Gastroesophageal sphincter (tissue), 4 donors: ENCODE measurements at regions not wholly inside any gene's neighbourhood (a gene's known extent, or its start where the extent isn't known, plus 50 kb on each side); places are given as distances from the start of the nearest gene placed in this dataset.

Source experiments
- ATAC-seq: fragments of 150-250 bp; one replicate; pipeline ENCODE4 v1.9.1; 2016; ENCODE audit warnings: mild to moderate bottlenecking, moderate library complexity
- H3K27ac ChIP-seq, 4 donors: fragments of 200-600 bp; sonication (generic) in 3 of 4; 1 replicate in 3 of 4; 2 replicates in 1 of 4; pipeline ENCODE4 v1.5.1; 2016 to 2019
- H3K27me3 ChIP-seq: fragments of 200-600 bp; sonication (generic); one replicate; pipeline ENCODE4 v1.5.1; 2019
- H3K36me3 ChIP-seq, 2 donors: fragments of 200-600 bp; sonication (generic); one replicate each; pipeline ENCODE4 v1.5.1; 2019; ENCODE audit warnings: control low read depth in 1 of 2
- H3K4me1 ChIP-seq, 3 donors: fragments of 200-600 bp; sonication (generic); 1 replicate in 2 of 3; 2 replicates in 1 of 3; pipeline ENCODE4 v1.5.1; 2016 to 2019; ENCODE audit warnings: control low read depth in 2 of 3
- H3K4me3 ChIP-seq, 2 donors: fragments of 200-600 bp; sonication (generic); one replicate each; pipeline ENCODE4 v1.5.1; 2019; ENCODE audit warnings: mild to moderate bottlenecking in 1 of 2, moderate library complexity in 1 of 2
- H3K9me3 ChIP-seq, 3 donors: fragments of 200-600 bp; sonication (generic); one replicate each; pipeline ENCODE4 v1.5.1; 2017 to 2019; ENCODE audit warnings: control low read depth in 2 of 3
- EP300 ChIP-seq: sonication (generic); formaldehyde crosslinking; IDR thresholded peaks from one replicate; pipeline ENCODE4 v1.6.1; 2017; ENCODE audit warnings: antibody characterized with exemption, mild to moderate bottlenecking
- POLR2A ChIP-seq, 2 donors: fragments of 450-650 bp; IDR thresholded peaks; one replicate each; pipeline ENCODE4 v1.6.1; 2017; ENCODE audit warnings: antibody characterized with exemption in 2 of 2, mild to moderate bottlenecking in 2 of 2, moderate library complexity in 1 of 2
- POLR2AphosphoS5 ChIP-seq: sonication (generic); formaldehyde crosslinking; IDR thresholded peaks from one replicate; pipeline ENCODE4 v1.6.1; 2017; ENCODE audit warnings: antibody characterized with exemption
- WGBS, 2 donors: methylation state at CpG; one replicate each; pipeline ENCODE4 v1.1.5; 2018; ENCODE audit warnings: low coverage in 1 of 2; 5-methylcytosine and 5-hydroxymethylcytosine counted together
- TF ChIP-seq, protein P1 (sequence below), 4 experiments: fragments of 200-600 bp in 2 of 4; fragments of 450-650 bp in 2 of 4; sonication (generic) in 1 of 4; IDR thresholded peaks; one replicate each; pipeline ENCODE4 v1.5.1; 2017 to 2019; ENCODE audit warnings: antibody characterized with exemption in 4 of 4, mild to moderate bottlenecking in 2 of 4, moderate library complexity in 2 of 4

DNA sequence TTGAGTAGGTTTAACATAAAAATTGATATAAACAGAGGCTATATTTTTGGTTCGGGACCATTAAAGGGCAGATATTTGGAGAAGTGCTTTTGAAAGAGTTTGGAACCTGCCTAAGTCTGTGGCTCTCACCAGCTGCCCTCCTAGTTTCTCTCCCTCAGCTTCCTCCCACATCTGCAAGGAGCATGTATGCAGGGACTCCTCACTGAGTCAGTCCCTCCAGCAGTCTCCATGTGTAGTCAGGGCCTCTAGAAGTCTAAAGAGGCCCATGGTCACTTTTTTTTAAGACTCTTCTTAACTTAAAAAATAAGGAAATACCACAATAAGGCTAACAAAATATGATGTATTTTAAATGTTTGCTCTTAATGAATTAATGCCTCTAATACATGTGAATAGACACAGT lies 220.0 kb upstream of the TANK start:
- H3K9me3 ChIP-seq: no peaks in the 10 kb centered on the region
- H3K27ac ChIP-seq: no peak overlapping the region
- TF ChIP-seq POLR2AphosphoS5: no peak
- no peak for TF ChIP-seq EP300
- TF ChIP-seq, protein P1, sequence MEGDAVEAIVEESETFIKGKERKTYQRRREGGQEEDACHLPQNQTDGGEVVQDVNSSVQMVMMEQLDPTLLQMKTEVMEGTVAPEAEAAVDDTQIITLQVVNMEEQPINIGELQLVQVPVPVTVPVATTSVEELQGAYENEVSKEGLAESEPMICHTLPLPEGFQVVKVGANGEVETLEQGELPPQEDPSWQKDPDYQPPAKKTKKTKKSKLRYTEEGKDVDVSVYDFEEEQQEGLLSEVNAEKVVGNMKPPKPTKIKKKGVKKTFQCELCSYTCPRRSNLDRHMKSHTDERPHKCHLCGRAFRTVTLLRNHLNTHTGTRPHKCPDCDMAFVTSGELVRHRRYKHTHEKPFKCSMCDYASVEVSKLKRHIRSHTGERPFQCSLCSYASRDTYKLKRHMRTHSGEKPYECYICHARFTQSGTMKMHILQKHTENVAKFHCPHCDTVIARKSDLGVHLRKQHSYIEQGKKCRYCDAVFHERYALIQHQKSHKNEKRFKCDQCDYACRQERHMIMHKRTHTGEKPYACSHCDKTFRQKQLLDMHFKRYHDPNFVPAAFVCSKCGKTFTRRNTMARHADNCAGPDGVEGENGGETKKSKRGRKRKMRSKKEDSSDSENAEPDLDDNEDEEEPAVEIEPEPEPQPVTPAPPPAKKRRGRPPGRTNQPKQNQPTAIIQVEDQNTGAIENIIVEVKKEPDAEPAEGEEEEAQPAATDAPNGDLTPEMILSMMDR (IDR thresholded peaks at IDR 0.05): no peak
- WGBS, 2 donors: 93% methylated on average over 1 of the region's 1 CpG; no CpG with 5 or more reads in 1 of the 2 donors
- no peak for ATAC-seq
- H3K4me1 ChIP-seq: peaks cover 0 to 9% (median 2%) of the 10 kb centered on the region in 3 donors
- no peaks in the 10 kb centered on the region for H3K36me3 ChIP-seq
- no peak overlapping the region for H3K4me3 ChIP-seq
- no peaks in the 10 kb centered on the region for H3K27me3 ChIP-seq

DNA sequence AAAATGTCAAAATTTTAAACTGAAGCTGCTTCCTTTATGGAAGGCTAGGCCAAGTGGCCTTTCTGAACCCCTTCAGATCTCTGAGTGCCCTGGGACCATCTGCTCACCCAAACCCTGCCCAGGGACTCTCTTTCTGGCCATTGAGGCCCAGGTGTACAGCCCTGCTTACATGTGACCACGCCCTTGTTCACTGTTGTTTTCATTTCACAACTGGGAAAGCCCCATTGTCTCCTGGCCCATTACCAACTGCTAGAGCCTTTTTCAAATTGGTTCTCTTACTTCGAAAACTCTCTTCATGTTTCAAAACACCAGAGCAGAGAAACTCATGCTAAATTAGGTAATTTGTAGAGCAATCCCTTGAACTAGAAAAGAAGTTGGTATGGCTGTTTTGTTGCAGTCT lies 219.5 kb upstream of the TANK start:
- WGBS, 2 donors: 64% methylated on average over 2 of the region's 2 CpGs; no CpG with 5 or more reads in 1 of the 2 donors
- no peak overlapping the region for H3K4me3 ChIP-seq
- no peak for ATAC-seq
- no peak for TF ChIP-seq POLR2A (IDR thresholded peaks at IDR 0.05)
- no peak for TF ChIP-seq EP300
- no peak for TF ChIP-seq POLR2AphosphoS5
- TF ChIP-seq, protein P1 (IDR thresholded peaks at IDR 0.05): no peak
- no peak overlapping the region for H3K27ac ChIP-seq
- H3K27me3 ChIP-seq: no peaks in the 10 kb centered on the region
- H3K9me3 ChIP-seq: no peaks in the 10 kb centered on the region
- no peaks in the 10 kb centered on the region for H3K36me3 ChIP-seq
- peaks cover 0 to 9% (median 2%) of the 10 kb centered on the region in 3 donors for H3K4me1 ChIP-seq

DNA sequence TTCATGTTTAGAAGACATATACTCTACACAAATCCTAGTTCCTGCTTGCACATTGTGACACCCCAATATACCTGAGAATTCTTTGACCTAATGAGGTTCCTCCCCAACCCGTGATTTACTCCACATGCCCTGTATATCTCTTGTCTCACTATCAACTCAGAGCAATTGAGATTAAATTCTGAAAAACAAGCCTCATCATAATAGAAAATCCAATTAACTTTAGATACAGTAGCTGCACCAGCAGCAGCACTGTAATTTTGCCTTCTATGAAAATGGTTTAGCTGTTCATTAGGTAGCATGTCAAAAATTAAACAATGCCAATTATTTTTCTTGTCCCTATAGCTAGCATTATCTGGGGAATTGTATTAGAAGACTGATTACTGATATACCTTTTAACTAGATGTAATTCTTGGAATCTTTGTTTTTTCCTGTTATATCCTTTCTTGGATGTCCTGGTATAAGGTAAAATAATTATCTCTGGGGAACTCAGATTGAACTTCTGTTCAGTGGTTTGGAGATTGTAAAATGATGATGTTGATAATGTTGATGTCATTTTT lies 218.9 kb upstream of the TANK start:
- Histone ChIP-seq H3K36me3 (no peaks in the 10 kb centered on the region), H3K4me3 (no peak overlapping the region), H3K4me1 (peaks cover 0 to 9% (median 2%) of the 10 kb centered on the region in 3 donors), H3K27me3 (no peaks in the 10 kb centered on the region), H3K9me3 (no peaks in the 10 kb centered on the region), H3K27ac (no peak overlapping the region)
- ATAC-seq: no peak
- TF ChIP-seq POLR2A (IDR thresholded peaks at IDR 0.05): no peak
- TF ChIP-seq, protein P1 (IDR thresholded peaks at IDR 0.05): no peak
- TF ChIP-seq EP300: no peak
- no peak for TF ChIP-seq POLR2AphosphoS5
- 82 to 83% methylated on average over 1 of the region's 1 CpG for WGBS, 2 donors

DNA sequence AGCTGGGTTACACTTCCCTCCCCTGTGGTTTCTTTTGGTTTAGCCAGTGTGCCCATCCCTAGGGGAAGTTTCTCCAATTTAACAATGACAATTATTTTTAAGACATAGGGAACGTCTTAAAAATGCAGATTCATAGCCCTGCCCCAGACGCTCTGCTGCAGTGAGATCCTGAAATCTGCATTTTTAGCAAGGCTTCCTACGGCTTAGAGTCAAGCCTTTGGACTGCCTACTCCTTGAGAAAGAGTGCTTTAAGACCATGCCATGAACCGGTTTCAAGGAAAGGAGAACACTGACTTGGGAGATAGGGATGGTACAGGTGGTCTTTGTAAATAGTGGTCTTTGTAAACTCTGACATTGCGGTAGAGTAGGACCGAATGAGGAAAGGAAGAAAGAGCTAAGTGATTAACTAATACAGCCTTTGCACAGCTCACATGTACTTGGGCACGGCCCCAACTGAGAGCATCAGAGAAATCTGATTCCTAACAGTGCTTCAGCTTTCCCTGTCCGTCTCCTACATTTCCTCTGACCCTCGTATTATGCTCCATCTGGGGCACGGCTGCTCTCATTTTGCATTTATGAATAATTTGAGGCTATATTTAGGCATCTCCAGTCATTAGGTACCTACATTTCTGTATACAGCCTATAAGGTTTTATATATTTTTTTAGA lies 217.6 kb upstream of the TANK start:
- Histone ChIP-seq H3K4me1 (peaks cover 0 to 9% (median 2%) of the 10 kb centered on the region in 3 donors), H3K27ac (no peak overlapping the region), H3K36me3 (no peaks in the 10 kb centered on the region), H3K9me3 (no peaks in the 10 kb centered on the region), H3K4me3 (no peak overlapping the region), H3K27me3 (no peaks in the 10 kb centered on the region)
- no peak for ATAC-seq
- TF ChIP-seq, protein P1 (IDR thresholded peaks at IDR 0.05): no peak
- TF ChIP-seq EP300 (no peak), POLR2A (IDR thresholded peaks at IDR 0.05) (no peak), POLR2AphosphoS5 (no peak)
- 65 to 76% methylated on average over 8 to 9 of the region's 10 CpGs for WGBS, 2 donors

DNA sequence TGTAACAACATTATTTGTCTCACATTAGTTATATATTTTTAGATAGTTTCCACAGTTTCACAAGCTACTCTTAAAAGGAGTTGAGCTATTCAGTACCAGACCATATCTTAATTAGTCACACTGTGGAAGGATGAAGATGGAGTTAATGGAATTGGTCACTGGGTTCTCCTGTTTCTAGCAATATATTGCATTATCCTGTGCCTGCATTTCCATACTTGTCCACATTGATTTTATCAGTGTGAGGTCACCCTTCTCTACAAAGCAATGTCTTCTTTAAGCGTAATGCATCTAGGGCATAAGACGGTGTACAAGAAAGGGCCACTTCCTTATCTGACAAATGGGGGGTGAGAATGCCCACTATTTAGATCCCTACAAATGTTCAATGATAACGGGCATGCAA lies 216.8 kb upstream of the TANK start:
- TF ChIP-seq EP300 (no peak), POLR2A (IDR thresholded peaks at IDR 0.05) (no peak), POLR2AphosphoS5 (no peak)
- TF ChIP-seq, protein P1 (IDR thresholded peaks at IDR 0.05): no peak
- no peak for ATAC-seq
- Histone ChIP-seq H3K4me3 (no peak overlapping the region), H3K9me3 (no peaks in the 10 kb centered on the region), H3K27ac (no peak overlapping the region), H3K4me1 (peaks cover 0 to 9% (median 2%) of the 10 kb centered on the region in 3 donors), H3K36me3 (no peaks in the 10 kb centered on the region), H3K27me3 (no peaks in the 10 kb centered on the region)
- 90 to 95% methylated on average over 3 of the region's 3 CpGs for WGBS, 2 donors
